PC-9 (cell line): ENCODE measurements at regions not wholly inside any gene's neighbourhood (a gene's known extent, or its start where the extent isn't known, plus 50 kb on each side); places are given as distances from the start of the nearest gene placed in this dataset.

Experiments
- EZH2 ChIP-seq: fragments of 200-600 bp; sonication (generic); IDR thresholded peaks from 2 replicates; pipeline ENCODE4 v1.8.0; 2017; ENCODE audit warnings: antibody characterized with exemption, low read depth
- TF ChIP-seq, protein P1 (sequence below): fragments of 200-600 bp; sonication (generic); conservative IDR thresholded peaks from 2 replicates; pipeline ENCODE4 v1.6.1; 2017; ENCODE audit warnings: mixed run types, antibody characterized with exemption, mild to moderate bottlenecking, moderate library complexity

DNA sequence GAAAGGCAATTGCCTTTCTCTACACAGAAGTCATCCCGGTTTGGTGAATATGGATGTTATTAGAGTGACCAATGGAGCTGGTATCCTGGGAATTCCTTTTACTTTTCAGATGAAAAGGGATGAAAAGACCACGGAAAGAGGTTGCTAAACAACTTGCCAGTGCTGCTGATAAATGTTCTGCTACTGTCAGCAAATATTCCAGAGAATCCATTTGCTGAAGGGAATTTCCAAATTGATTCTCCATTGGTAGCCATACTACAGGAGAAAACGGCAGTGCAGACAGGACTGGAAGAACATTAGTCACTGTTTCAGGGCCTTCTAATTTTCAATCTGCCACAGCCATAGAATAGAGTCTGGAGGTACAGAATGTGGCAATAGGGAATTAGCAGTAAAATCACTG lies 451.5 kb downstream of the PCDH11X start:
- TF ChIP-seq, protein P1, sequence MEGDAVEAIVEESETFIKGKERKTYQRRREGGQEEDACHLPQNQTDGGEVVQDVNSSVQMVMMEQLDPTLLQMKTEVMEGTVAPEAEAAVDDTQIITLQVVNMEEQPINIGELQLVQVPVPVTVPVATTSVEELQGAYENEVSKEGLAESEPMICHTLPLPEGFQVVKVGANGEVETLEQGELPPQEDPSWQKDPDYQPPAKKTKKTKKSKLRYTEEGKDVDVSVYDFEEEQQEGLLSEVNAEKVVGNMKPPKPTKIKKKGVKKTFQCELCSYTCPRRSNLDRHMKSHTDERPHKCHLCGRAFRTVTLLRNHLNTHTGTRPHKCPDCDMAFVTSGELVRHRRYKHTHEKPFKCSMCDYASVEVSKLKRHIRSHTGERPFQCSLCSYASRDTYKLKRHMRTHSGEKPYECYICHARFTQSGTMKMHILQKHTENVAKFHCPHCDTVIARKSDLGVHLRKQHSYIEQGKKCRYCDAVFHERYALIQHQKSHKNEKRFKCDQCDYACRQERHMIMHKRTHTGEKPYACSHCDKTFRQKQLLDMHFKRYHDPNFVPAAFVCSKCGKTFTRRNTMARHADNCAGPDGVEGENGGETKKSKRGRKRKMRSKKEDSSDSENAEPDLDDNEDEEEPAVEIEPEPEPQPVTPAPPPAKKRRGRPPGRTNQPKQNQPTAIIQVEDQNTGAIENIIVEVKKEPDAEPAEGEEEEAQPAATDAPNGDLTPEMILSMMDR, result no peak
- no peak for TF ChIP-seq EZH2
